Loucy (cell line): ENCODE measurements at regions not wholly inside any gene's neighbourhood (a gene's known extent, or its start where the extent isn't known, plus 50 kb on each side); places are given as distances from the start of the nearest gene placed in this dataset.

Experiments used
- H2AFZ ChIP-seq: fragments of 200-600 bp; sonication (generic); 2 replicates; pipeline ENCODE4 v1.6.0; 2016; ENCODE audit warnings: antibody characterized with exemption, mild to moderate bottlenecking, low read length, moderate library complexity
- H3F3A ChIP-seq: fragments of 200-600 bp; 2 replicates; pipeline ENCODE4 v1.6.0; 2016; ENCODE audit warnings: antibody characterized with exemption, low read depth, mild to moderate bottlenecking
- H3K27me3 ChIP-seq: fragments of 200-600 bp; sonication (generic); 2 replicates; pipeline ENCODE4 v1.6.1; 2014; ENCODE audit warnings: low read length, mild to moderate bottlenecking; ENCODE audit not compliant: insufficient read depth, poor library complexity, severe bottlenecking
- H3K36me3 ChIP-seq: fragments of 200-600 bp; sonication (generic); 2 replicates; pipeline ENCODE4 v1.6.1; 2016; ENCODE audit warnings: low read length; ENCODE audit not compliant: insufficient read depth
- H3K4me1 ChIP-seq: fragments of 200-600 bp; sonication (generic); 2 replicates; pipeline ENCODE4 v1.5.1; 2014; ENCODE audit warnings: low read length, mild to moderate bottlenecking; ENCODE audit not compliant: insufficient read depth, poor library complexity, severe bottlenecking
- H3K4me2 ChIP-seq: fragments of 200-600 bp; sonication (generic); 2 replicates; pipeline ENCODE4 v1.6.0; 2014; ENCODE audit warnings: antibody characterized with exemption, low read length, low read depth, mild to moderate bottlenecking; ENCODE audit not compliant: poor library complexity, severe bottlenecking
- H3K4me3 ChIP-seq: fragments of 200-600 bp; sonication (generic); 2 replicates; pipeline ENCODE4 v1.5.1; 2014; ENCODE audit warnings: low read length, mild to moderate bottlenecking, mixed read lengths; ENCODE audit not compliant: poor library complexity, severe bottlenecking
- H3K79me2 ChIP-seq: fragments of 200-600 bp; sonication (generic); 2 replicates; pipeline ENCODE4 v1.6.1; 2014; ENCODE audit warnings: low read length; ENCODE audit not compliant: insufficient read depth
- H3K9ac ChIP-seq: fragments of 200-600 bp; sonication (generic); 2 replicates; pipeline ENCODE4 v1.6.0; 2014; ENCODE audit warnings: mild to moderate bottlenecking, low read depth, low read length, moderate library complexity; ENCODE audit not compliant: poor library complexity, severe bottlenecking
- H3K9me2 ChIP-seq: fragments of 200-600 bp; sonication (generic); replicated peaks from 2 replicates; pipeline ENCODE4 v1.6.1; 2016; ENCODE audit warnings: low read depth, low read length, mixed read lengths
- H3K9me3 ChIP-seq: fragments of 200-600 bp; sonication (generic); 2 replicates; pipeline ENCODE4 v1.6.1; 2014; ENCODE audit warnings: mild to moderate bottlenecking, antibody characterized with exemption, low read length, low read depth; ENCODE audit not compliant: insufficient read depth
- H4K20me1 ChIP-seq: fragments of 200-600 bp; sonication (generic); 2 replicates; pipeline ENCODE4 v1.6.0; 2014; ENCODE audit warnings: antibody characterized with exemption, low read length, mild to moderate bottlenecking; ENCODE audit not compliant: insufficient read depth, poor library complexity, severe bottlenecking
- CTCF ChIP-seq: fragments of 200-600 bp; sonication (generic); conservative IDR thresholded peaks from 2 replicates; pipeline ENCODE4 v1.5.1; 2014; ENCODE audit warnings: mild to moderate bottlenecking, antibody characterized with exemption, low read length
- EZH2phosphoT487 ChIP-seq: fragments of 200-600 bp; IDR thresholded peaks from 2 replicates; pipeline ENCODE4 v1.6.1; 2018; ENCODE audit warnings: antibody characterized with exemption, mild to moderate bottlenecking, moderate library complexity, borderline replicate concordance

GRCh38 chr13:74696148-74696922 lies 562.1 kb upstream of the KLF12 start:
- no peak overlapping the region for H3K4me3 ChIP-seq
- H2AFZ ChIP-seq = no peak overlapping the region
- H4K20me1 ChIP-seq = no peaks in the 10 kb centered on the region
- H3K4me2 ChIP-seq = no peak overlapping the region
- no peaks in the 10 kb centered on the region for H3K27me3 ChIP-seq
- no peaks in the 10 kb centered on the region for H3K36me3 ChIP-seq
- no peaks in the 10 kb centered on the region for H3K4me1 ChIP-seq
- no peaks in the 10 kb centered on the region for H3F3A ChIP-seq
- no peaks in the 10 kb centered on the region for H3K9me2 ChIP-seq
- H3K79me2 ChIP-seq = no peaks in the 10 kb centered on the region
- H3K9ac ChIP-seq = no peak overlapping the region
- no peaks in the 10 kb centered on the region for H3K9me3 ChIP-seq
- TF ChIP-seq EZH2phosphoT487 (no peak), CTCF (no peak)

- no peaks in the 10 kb centered on the region for H3K79me2 ChIP-seq
- no peaks in the 10 kb centered on the region for H3K27me3 ChIP-seq
- no peak overlapping the region for H3K4me3 ChIP-seq
- H3K9me2 ChIP-seq = no peaks in the 10 kb centered on the region
- H3F3A ChIP-seq = no peaks in the 10 kb centered on the region
- H3K9me3 ChIP-seq = no peaks in the 10 kb centered on the region
- no peaks in the 10 kb centered on the region for H3K36me3 ChIP-seq
- H3K4me1 ChIP-seq = no peaks in the 10 kb centered on the region
- no peak overlapping the region for H3K4me2 ChIP-seq
- H4K20me1 ChIP-seq = no peaks in the 10 kb centered on the region
- no peak overlapping the region for H3K9ac ChIP-seq
- H2AFZ ChIP-seq = no peak overlapping the region
- no peak for TF ChIP-seq EZH2phosphoT487
- TF ChIP-seq CTCF = no peak
Measured at GRCh38 chr13:74695021-74695800, 561.0 kb upstream of the KLF12 start.

GRCh38 chr13:74687442-74688182 lies 553.4 kb upstream of the KLF12 start:
- no peaks in the 10 kb centered on the region for H3K79me2 ChIP-seq

More at GRCh38 chr13:74687442-74688182, 553.4 kb upstream of the KLF12 start:
- Histone ChIP-seq H3K27me3 (no peaks in the 10 kb centered on the region), H3F3A (no peaks in the 10 kb centered on the region), H3K9me3 (no peaks in the 10 kb centered on the region), H3K36me3 (no peaks in the 10 kb centered on the region), H3K9me2 (no peaks in the 10 kb centered on the region), H3K4me1 (no peaks in the 10 kb centered on the region), H4K20me1 (no peaks in the 10 kb centered on the region), H3K9ac (no peak overlapping the region), H3K4me3 (no peak overlapping the region), H2AFZ (no peak overlapping the region), H3K4me2 (no peak overlapping the region)
- TF ChIP-seq CTCF (no peak), EZH2phosphoT487 (no peak)
